ENCODE measurements at regions not wholly inside any gene's neighbourhood (a gene's known extent, or its start where the extent isn't known, plus 50 kb on each side); places are given as distances from the start of the nearest gene placed in this dataset.
"Not testable (repeated sequence)": the region's sequence is repeated elsewhere in the genome, so short reads cannot be mapped to it uniquely, and the experiment has no call there.

DNA sequence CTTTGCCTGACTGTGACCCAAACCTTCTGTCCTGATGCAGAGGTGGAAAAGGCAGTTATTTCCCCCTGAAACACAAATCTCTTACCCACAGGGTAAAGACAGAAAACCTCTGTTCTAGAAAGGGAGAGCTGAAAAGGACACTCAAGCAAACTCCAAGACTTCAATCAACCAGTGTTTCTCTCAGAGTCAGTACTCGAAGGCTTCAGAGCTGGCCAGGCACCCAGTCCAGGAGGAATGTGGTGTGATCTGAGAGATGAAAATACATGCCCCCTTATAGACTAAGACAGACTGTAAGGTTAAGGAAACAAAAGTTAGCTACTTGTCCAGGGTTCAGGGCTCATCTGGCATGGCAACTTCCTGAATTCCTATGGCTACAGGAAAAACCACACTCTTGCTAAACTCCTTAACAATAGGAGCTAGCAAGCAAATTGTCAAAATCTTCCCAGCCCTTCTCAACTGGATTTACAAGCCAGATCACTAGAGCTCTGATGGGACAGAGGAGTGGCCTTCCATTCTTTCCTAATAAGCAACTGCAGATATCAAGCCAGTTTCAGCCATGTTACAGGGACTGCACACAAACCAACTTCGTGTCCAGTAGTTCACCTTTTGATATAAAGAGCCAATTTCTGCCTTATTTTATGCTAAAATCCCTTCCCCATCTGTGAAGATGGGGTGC lies 110.9 kb downstream of the PPIAL4G start:
- TF ChIP-seq POLR2A, EP300, POLR2AphosphoS5 (IDR thresholded peaks at IDR 0.05): not testable (repeated sequence)
- TF ChIP-seq, protein P1, sequence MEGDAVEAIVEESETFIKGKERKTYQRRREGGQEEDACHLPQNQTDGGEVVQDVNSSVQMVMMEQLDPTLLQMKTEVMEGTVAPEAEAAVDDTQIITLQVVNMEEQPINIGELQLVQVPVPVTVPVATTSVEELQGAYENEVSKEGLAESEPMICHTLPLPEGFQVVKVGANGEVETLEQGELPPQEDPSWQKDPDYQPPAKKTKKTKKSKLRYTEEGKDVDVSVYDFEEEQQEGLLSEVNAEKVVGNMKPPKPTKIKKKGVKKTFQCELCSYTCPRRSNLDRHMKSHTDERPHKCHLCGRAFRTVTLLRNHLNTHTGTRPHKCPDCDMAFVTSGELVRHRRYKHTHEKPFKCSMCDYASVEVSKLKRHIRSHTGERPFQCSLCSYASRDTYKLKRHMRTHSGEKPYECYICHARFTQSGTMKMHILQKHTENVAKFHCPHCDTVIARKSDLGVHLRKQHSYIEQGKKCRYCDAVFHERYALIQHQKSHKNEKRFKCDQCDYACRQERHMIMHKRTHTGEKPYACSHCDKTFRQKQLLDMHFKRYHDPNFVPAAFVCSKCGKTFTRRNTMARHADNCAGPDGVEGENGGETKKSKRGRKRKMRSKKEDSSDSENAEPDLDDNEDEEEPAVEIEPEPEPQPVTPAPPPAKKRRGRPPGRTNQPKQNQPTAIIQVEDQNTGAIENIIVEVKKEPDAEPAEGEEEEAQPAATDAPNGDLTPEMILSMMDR (IDR thresholded peaks at IDR 0.05), result not testable (repeated sequence)
